ENCODE measurements at regions not wholly inside any gene's neighbourhood (a gene's known extent, or its start where the extent isn't known, plus 50 kb on each side); places are given as distances from the start of the nearest gene placed in this dataset.

GRCh38 chrX:125170459-125170858 lies 149.2 kb upstream of the TEX13C start:
- DNase-seq, result no peak
- H3K36me3 Mint-ChIP-seq (ENCODE audit: low read depth), result peaks cover 9% of the 10 kb centered on the region
- no peaks in the 10 kb centered on the region for H3K27me3 Mint-ChIP-seq (ENCODE audit: low read depth, poor library complexity)
- H3K9me3 Mint-ChIP-seq, result no peaks in the 10 kb centered on the region
- no peaks in the 10 kb centered on the region for H3K4me1 Mint-ChIP-seq
- no peak overlapping the region for H3K4me3 Mint-ChIP-seq
- H3K27ac Mint-ChIP-seq, result no peak overlapping the region
- no peak for TF ChIP-seq CTCF (IDR thresholded peaks at IDR 0.05)

- Mint-ChIP-seq H3K27me3 (ENCODE audit: low read depth, poor library complexity) (no peaks in the 10 kb centered on the region), H3K9me3 (no peaks in the 10 kb centered on the region), H3K36me3 (ENCODE audit: low read depth) (peaks cover 9% of the 10 kb centered on the region), H3K4me3 (no peak overlapping the region), H3K27ac (no peak overlapping the region), H3K4me1 (no peaks in the 10 kb centered on the region)
- no peak for DNase-seq
- no peak for TF ChIP-seq CTCF (IDR thresholded peaks at IDR 0.05)
Observed at GRCh38 chrX:125172531-125172930, 147.1 kb upstream of the TEX13C start.

GRCh38 chrX:125175991-125176584 lies 143.6 kb upstream of the TEX13C start:
- H3K9me3 Mint-ChIP-seq, result no peaks in the 10 kb centered on the region
- H3K36me3 Mint-ChIP-seq (ENCODE audit: low read depth), result peaks cover 9% of the 10 kb centered on the region
- H3K4me1 Mint-ChIP-seq, result no peaks in the 10 kb centered on the region
- H3K27me3 Mint-ChIP-seq (ENCODE audit: low read depth, poor library complexity), result no peaks in the 10 kb centered on the region
- DNase-seq, result no peak
- TF ChIP-seq CTCF (IDR thresholded peaks at IDR 0.05), result no peak
- H3K27ac Mint-ChIP-seq, result no peak overlapping the region
- no peak overlapping the region for H3K4me3 Mint-ChIP-seq

GRCh38 chrX:125193921-125194320 lies 125.8 kb upstream of the TEX13C start:
- Mint-ChIP-seq H3K27ac (no peak overlapping the region), H3K9me3 (no peaks in the 10 kb centered on the region), H3K36me3 (ENCODE audit: low read depth) (no peaks in the 10 kb centered on the region), H3K27me3 (ENCODE audit: low read depth, poor library complexity) (no peaks in the 10 kb centered on the region), H3K4me1 (no peaks in the 10 kb centered on the region), H3K4me3 (no peak overlapping the region)
- no peak for TF ChIP-seq CTCF (IDR thresholded peaks at IDR 0.05)
- no peak for DNase-seq

- H3K36me3 Mint-ChIP-seq (ENCODE audit: low read depth), result no peaks in the 10 kb centered on the region
- H3K9me3 Mint-ChIP-seq, result no peaks in the 10 kb centered on the region
- H3K4me3 Mint-ChIP-seq, result no peak overlapping the region
- no peak for TF ChIP-seq CTCF (IDR thresholded peaks at IDR 0.05)
- H3K4me1 Mint-ChIP-seq, result peaks cover 15% of the 10 kb centered on the region
- DNase-seq, result no peak
- H3K27ac Mint-ChIP-seq, result no peak overlapping the region
- peaks cover 19% of the 10 kb centered on the region for H3K27me3 Mint-ChIP-seq (ENCODE audit: low read depth, poor library complexity)
Observed at GRCh38 chrX:125198546-125198945, 121.1 kb upstream of the TEX13C start.

GRCh38 chrX:125202591-125203248 lies 117.0 kb upstream of the TEX13C start:
- H3K4me1 Mint-ChIP-seq, result peaks cover 44% of the 10 kb centered on the region

More at GRCh38 chrX:125202591-125203248, 117.0 kb upstream of the TEX13C start:
- Mint-ChIP-seq H3K4me3 (peak overlapping the region; percentile 90), H3K27me3 (ENCODE audit: low read depth, poor library complexity) (peaks cover 19% of the 10 kb centered on the region), H3K36me3 (ENCODE audit: low read depth) (no peaks in the 10 kb centered on the region), H3K27ac (no peak overlapping the region), H3K9me3 (no peaks in the 10 kb centered on the region)
- peak; percentile 36 for DNase-seq
- no peak for TF ChIP-seq CTCF (IDR thresholded peaks at IDR 0.05)
